Left lobe of liver (tissue), 2 donors: ENCODE measurements at regions not wholly inside any gene's neighbourhood (a gene's known extent, or its start where the extent isn't known, plus 50 kb on each side); places are given as distances from the start of the nearest gene placed in this dataset.
A peak's percentile ranks its signal among the peaks of the same experiment; 100 is the strongest.

Experiments used
- ATAC-seq: fragments of 200-7000 bp; cut with Tn5 transposase; one replicate; pipeline ENCODE4 v1.9.1; 2020; ENCODE audit warnings: mild to moderate bottlenecking, moderate library complexity
- DNase-seq: peaks from one replicate; pipeline ENCODE4 v3.0.0-alpha.2; 2020; ENCODE audit warnings: low spot score
- donor health status: DM: no; HTN: no; CAD: no; lungs with moderate emphysema.
- donor health status: DM: no; HTN: yes; CAD: no.

GRCh38 chr3:67278015-67278618 is 280.0 kb downstream of the KBTBD8 start:
- no peak for DNase-seq
- no peak for ATAC-seq

- ATAC-seq (no peak), DNase-seq (no peak)
Measured at GRCh38 chr3:67286586-67286985, 288.5 kb downstream of the KBTBD8 start.

- DNase-seq = no peak
- no peak for ATAC-seq
Measured at GRCh38 chr3:67288466-67289106, 290.5 kb downstream of the KBTBD8 start.

GRCh38 chr3:67289626-67290025 is 291.5 kb downstream of the KBTBD8 start:
- ATAC-seq (no peak), DNase-seq (no peak)

- DNase-seq = no peak
- peak; percentile 23 for ATAC-seq
Measured at GRCh38 chr3:67290438-67290837, 292.3 kb downstream of the KBTBD8 start.

GRCh38 chr3:67291287-67292252 is 293.5 kb downstream of the KBTBD8 start:
- ATAC-seq (peak; percentile 91), DNase-seq (no peak)

GRCh38 chr3:67292356-67293121 is 294.4 kb downstream of the KBTBD8 start:
- ATAC-seq = no peak
- no peak for DNase-seq

GRCh38 chr3:67294341-67294740 is 296.2 kb downstream of the KBTBD8 start:
- DNase-seq (no peak), ATAC-seq (no peak)

- DNase-seq = no peak
- ATAC-seq = peak; percentile 67
Measured at GRCh38 chr3:67296039-67296892, 298.2 kb downstream of the KBTBD8 start.

- ATAC-seq = no peak
- no peak for DNase-seq
Measured at GRCh38 chr3:67297715-67298475, 299.8 kb downstream of the KBTBD8 start.

- no peak for DNase-seq
- ATAC-seq = no peak
Measured at GRCh38 chr3:67301556-67301955, 303.4 kb downstream of the KBTBD8 start.

GRCh38 chr3:67302489-67302888 is 304.4 kb downstream of the KBTBD8 start:
- ATAC-seq = no peak
- no peak for DNase-seq

GRCh38 chr3:67305160-67305559 is 307.1 kb downstream of the KBTBD8 start:
- ATAC-seq = no peak
- no peak for DNase-seq

- DNase-seq = no peak
- no peak for ATAC-seq
Measured at GRCh38 chr3:67305922-67306321, 307.8 kb downstream of the KBTBD8 start.

GRCh38 chr3:67311440-67311839 is 313.3 kb downstream of the KBTBD8 start:
- ATAC-seq = no peak
- DNase-seq = no peak

GRCh38 chr3:67312155-67312554 is 314.0 kb downstream of the KBTBD8 start:
- ATAC-seq (no peak), DNase-seq (no peak)

- ATAC-seq (no peak), DNase-seq (no peak)
Measured at GRCh38 chr3:67318162-67318561, 320.1 kb downstream of the KBTBD8 start.

GRCh38 chr3:67324554-67324953 is 326.4 kb downstream of the KBTBD8 start:
- DNase-seq = no peak
- no peak for ATAC-seq
